Caco-2 (cell line): ENCODE measurements at regions not wholly inside any gene's neighbourhood (a gene's known extent, or its start where the extent isn't known, plus 50 kb on each side); places are given as distances from the start of the nearest gene placed in this dataset.
"Not testable (repeated sequence)": the region's sequence is repeated elsewhere in the genome, so short reads cannot be mapped to it uniquely, and the experiment has no call there.

Experiments
- BruUV-seq: library from RNA; stranded (reverse); fragments of 400-500 nt; replicated peaks from 2 replicates; lab custom pipeline; 2021; lab: Mats Ljungman, UMichigan
- CTCF ChIA-PET: fragments of 300-600 bp; sonication (Branson Sonifier 250); formaldehyde crosslinking; loops from one replicate; lab custom pipeline; 2022; ENCODE audit warnings: antibody characterized with exemption; lab: Charles Lee
- POLR2A ChIA-PET: fragments of 300-600 bp; sonication (Branson Sonifier 250); formaldehyde crosslinking; loops from one replicate; lab custom pipeline; 2022; ENCODE audit warnings: antibody characterized with exemption; lab: Charles Lee
- DNase-seq, 2 experiments: peaks; one replicate each; pipeline versions ENCODE4 v3.0.0 to v3.0.0-alpha.2; 2020 to 2022
- H3K27me3 ChIP-seq: replicated peaks from 2 replicates; pipeline ENCODE4 v1.6.0; 2011; ENCODE audit warnings: low read length; ENCODE audit not compliant: control insufficient read depth, insufficient read depth
- H3K36me3 ChIP-seq: 2 replicates; pipeline ENCODE4 v1.5.1; 2011; ENCODE audit warnings: low read length; ENCODE audit not compliant: control insufficient read depth, insufficient read depth
- H3K4me1 ChIP-seq: fragments of 250-450 bp; sonication (Bioruptor Pico); 2 replicates; pipeline ENCODE4 v1.5.1; 2020; ENCODE audit warnings: mild to moderate bottlenecking
- H3K4me3 ChIP-seq: 2 replicates; pipeline ENCODE4 v1.5.1; 2011; ENCODE audit warnings: low read depth, mild to moderate bottlenecking, control low read depth, low read length
- H3K9me3 ChIP-seq: fragments of 250-450 bp; sonication (Bioruptor Pico); 2 replicates; pipeline ENCODE4 v1.5.1; 2020; ENCODE audit warnings: mild to moderate bottlenecking, moderate library complexity
- H3K27ac Mint-ChIP-seq: one replicate; pipeline ENCODE4 v1.8.0; 2022; ENCODE audit warnings: mixed read lengths; ENCODE audit not compliant: unreplicated experiment
- H3K27me3 Mint-ChIP-seq: one replicate; pipeline ENCODE4 v1.8.0; 2022; ENCODE audit warnings: mixed read lengths; ENCODE audit not compliant: insufficient read depth, unreplicated experiment
- H3K36me3 Mint-ChIP-seq: one replicate; pipeline ENCODE4 v1.8.0; 2022; ENCODE audit warnings: mild to moderate bottlenecking, mixed read lengths; ENCODE audit not compliant: insufficient read depth, unreplicated experiment
- H3K4me1 Mint-ChIP-seq: one replicate; pipeline ENCODE4 v1.8.0; 2022; ENCODE audit warnings: low read depth, mixed read lengths; ENCODE audit not compliant: unreplicated experiment
- H3K4me3 Mint-ChIP-seq: one replicate; pipeline ENCODE4 v1.8.0; 2022; ENCODE audit warnings: mild to moderate bottlenecking, moderate library complexity, mixed read lengths; ENCODE audit not compliant: unreplicated experiment
- H3K9me3 Mint-ChIP-seq: one replicate; pipeline ENCODE4 v1.8.0; 2022; ENCODE audit warnings: mixed read lengths; ENCODE audit not compliant: unreplicated experiment
- intact Hi-C: fragments of 100-400 bp; cut with micrococcal nuclease; formaldehyde crosslinking; loops from one replicate; pipeline ENCODE4 v1.10.0; 2022; ENCODE audit not compliant: unreplicated experiment
- TF ChIP-seq, protein P1 (sequence below), 2 experiments: fragments of 200-600 bp in 1 of 2; IDR thresholded peaks; 1 replicate in 1 of 2; 2 replicates in 1 of 2; pipeline versions ENCODE4 v1.5.1 to v1.8.0; 2011 to 2022; ENCODE audit warnings: antibody characterized with exemption in 1 of 2, control low read depth in 1 of 2, inconsistent platforms in 1 of 2, low read depth in 1 of 2, low read length in 1 of 2, mild to moderate bottlenecking in 1 of 2, moderate library complexity in 1 of 2; ENCODE audit not compliant: insufficient read depth in 1 of 2, severe bottlenecking in 1 of 2, unreplicated experiment in 1 of 2

DNA sequence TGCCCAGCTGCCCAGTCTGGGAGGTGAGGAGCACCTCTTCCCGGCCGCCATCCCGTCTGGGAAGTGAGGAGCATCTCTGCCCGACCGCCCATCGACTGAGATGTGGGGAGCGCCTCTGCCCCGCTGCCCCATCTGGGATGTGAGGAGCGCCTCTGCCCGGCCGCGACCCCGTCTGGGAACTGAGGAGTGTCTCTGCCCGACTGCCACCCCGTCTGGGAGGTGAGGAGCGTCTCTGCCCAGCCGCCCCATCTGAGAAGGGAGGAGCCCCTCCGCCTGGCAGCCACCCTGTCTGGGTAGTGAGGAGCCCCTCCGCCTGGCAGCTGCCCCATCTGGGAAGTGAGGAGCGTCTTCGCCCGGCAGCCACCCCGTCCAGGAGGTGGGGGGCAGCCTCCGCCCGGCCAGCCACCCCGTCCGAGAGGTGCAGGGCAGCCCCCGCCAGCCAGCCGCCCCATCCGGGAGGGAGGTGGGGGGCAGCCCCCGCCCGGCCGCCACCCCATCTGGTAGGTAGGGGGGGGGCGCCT lies 361.4 kb downstream of the ZBBX start:
- H3K27me3 ChIP-seq, H3K4me3 Mint-ChIP-seq, H3K9me3 ChIP-seq, DNase-seq, CTCF ChIA-PET, H3K27me3 Mint-ChIP-seq, POLR2A ChIA-PET, H3K9me3 Mint-ChIP-seq, H3K36me3 ChIP-seq, H3K36me3 Mint-ChIP-seq, BruUV-seq, H3K4me3 ChIP-seq, H3K4me1 ChIP-seq, H3K4me1 Mint-ChIP-seq, H3K27ac Mint-ChIP-seq, intact Hi-C loops: not testable (repeated sequence)

DNA sequence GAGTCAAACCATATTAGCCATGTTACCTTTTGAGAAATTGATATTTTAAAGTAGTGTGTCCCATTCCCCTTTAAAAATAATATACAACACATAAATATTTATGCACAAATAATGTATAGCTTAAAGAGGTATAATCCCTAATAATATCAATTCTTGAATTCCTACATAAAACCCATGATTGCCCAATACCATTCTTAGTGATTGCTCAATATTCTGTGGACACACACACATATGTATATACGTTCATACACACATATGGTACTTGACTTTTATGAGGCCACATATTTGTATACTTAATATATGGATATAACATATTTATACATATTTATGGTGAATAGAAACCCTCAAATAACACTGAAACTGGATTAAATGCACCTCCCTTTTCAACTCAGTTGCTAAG lies 367.4 kb downstream of the ZBBX start:
- no peaks in the 10 kb centered on the region for H3K9me3 ChIP-seq
- BruUV-seq, result no TSS peak
- peaks cover 23% of the 10 kb centered on the region for H3K9me3 Mint-ChIP-seq
- CTCF ChIA-PET, result no interaction called here
- no peaks in the 10 kb centered on the region for H3K36me3 Mint-ChIP-seq
- no peak overlapping the region for H3K4me3 Mint-ChIP-seq
- intact Hi-C loops, result no loop called here
- no peaks in the 10 kb centered on the region for H3K4me1 Mint-ChIP-seq
- H3K27me3 Mint-ChIP-seq, result peaks cover 3% of the 10 kb centered on the region
- TF ChIP-seq, protein P1, sequence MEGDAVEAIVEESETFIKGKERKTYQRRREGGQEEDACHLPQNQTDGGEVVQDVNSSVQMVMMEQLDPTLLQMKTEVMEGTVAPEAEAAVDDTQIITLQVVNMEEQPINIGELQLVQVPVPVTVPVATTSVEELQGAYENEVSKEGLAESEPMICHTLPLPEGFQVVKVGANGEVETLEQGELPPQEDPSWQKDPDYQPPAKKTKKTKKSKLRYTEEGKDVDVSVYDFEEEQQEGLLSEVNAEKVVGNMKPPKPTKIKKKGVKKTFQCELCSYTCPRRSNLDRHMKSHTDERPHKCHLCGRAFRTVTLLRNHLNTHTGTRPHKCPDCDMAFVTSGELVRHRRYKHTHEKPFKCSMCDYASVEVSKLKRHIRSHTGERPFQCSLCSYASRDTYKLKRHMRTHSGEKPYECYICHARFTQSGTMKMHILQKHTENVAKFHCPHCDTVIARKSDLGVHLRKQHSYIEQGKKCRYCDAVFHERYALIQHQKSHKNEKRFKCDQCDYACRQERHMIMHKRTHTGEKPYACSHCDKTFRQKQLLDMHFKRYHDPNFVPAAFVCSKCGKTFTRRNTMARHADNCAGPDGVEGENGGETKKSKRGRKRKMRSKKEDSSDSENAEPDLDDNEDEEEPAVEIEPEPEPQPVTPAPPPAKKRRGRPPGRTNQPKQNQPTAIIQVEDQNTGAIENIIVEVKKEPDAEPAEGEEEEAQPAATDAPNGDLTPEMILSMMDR (IDR thresholded peaks at IDR 0.05; ENCODE audit: insufficient read depth in 1 of 2, low read depth in 1 of 2, low read length in 1 of 2, severe bottlenecking in 1 of 2, unreplicated experiment in 1 of 2), result no peak
- H3K27me3 ChIP-seq, result no peaks in the 10 kb centered on the region
- no peak overlapping the region for H3K27ac Mint-ChIP-seq
- H3K4me3 ChIP-seq, result no peak overlapping the region
- no peak for DNase-seq
- no peaks in the 10 kb centered on the region for H3K4me1 ChIP-seq
- POLR2A ChIA-PET, result no interaction called here
- H3K36me3 ChIP-seq, result no peaks in the 10 kb centered on the region

DNA sequence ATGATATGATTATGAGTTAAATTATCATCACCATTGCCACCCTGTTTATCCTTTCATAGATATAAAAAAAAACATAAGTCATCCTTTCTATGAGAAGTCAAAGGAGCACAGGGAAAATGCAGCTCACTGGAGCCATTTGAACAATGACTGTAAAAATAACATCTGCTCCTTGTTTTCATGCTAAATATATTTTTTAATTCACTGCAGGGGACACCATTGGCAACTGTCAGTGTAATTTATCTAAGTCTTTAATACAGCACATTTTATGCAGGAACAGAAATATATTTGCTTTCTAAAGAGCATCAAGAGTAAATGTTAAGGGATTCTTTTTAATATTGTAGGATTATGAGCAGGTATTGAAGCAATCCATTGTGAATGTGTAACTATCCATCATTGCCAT lies 371.3 kb downstream of the ZBBX start:
- no peaks in the 10 kb centered on the region for H3K36me3 Mint-ChIP-seq
- H3K9me3 Mint-ChIP-seq, result peaks cover 13% of the 10 kb centered on the region
- H3K4me1 Mint-ChIP-seq, result no peaks in the 10 kb centered on the region
- no peak overlapping the region for H3K4me3 Mint-ChIP-seq
- CTCF ChIA-PET, result no interaction called here
- TF ChIP-seq, protein P1 (IDR thresholded peaks at IDR 0.05; ENCODE audit: insufficient read depth in 1 of 2, low read depth in 1 of 2, low read length in 1 of 2, severe bottlenecking in 1 of 2, unreplicated experiment in 1 of 2), result no peak
- Histone ChIP-seq H3K4me3 (no peak overlapping the region), H3K36me3 (no peaks in the 10 kb centered on the region), H3K4me1 (no peaks in the 10 kb centered on the region), H3K27me3 (no peaks in the 10 kb centered on the region), H3K9me3 (no peaks in the 10 kb centered on the region)
- POLR2A ChIA-PET, result no interaction called here
- no peak for DNase-seq
- no peaks in the 10 kb centered on the region for H3K27me3 Mint-ChIP-seq
- intact Hi-C loops, result no loop called here
- no TSS peak for BruUV-seq
- no peak overlapping the region for H3K27ac Mint-ChIP-seq

DNA sequence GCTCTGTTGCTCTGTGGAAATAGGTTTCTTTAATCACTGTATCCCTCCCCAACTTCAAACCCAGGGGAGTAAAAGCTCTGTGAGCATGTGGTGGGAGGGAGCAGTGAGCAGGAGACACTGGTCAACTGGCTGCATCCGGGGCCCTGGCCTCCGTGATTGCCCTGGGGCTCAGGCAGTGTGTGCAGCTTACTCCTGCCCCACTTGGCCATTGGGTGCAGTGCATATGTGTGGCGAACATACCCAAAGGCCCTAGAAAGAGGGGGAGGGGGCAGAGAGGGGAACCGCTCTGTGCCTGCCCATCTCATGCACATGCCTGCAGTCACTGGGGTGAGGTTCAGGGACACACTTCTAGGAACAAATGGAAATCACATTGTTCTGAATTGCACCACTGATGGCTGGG lies 378.7 kb downstream of the ZBBX start:
- H3K27ac Mint-ChIP-seq, result no peak overlapping the region
- no TSS peak for BruUV-seq
- POLR2A ChIA-PET, result no interaction called here
- no peak for DNase-seq
- TF ChIP-seq, protein P1 (IDR thresholded peaks at IDR 0.05; ENCODE audit: insufficient read depth in 1 of 2, low read depth in 1 of 2, low read length in 1 of 2, severe bottlenecking in 1 of 2, unreplicated experiment in 1 of 2), result no peak
- no peaks in the 10 kb centered on the region for H3K9me3 ChIP-seq
- no peaks in the 10 kb centered on the region for H3K4me1 ChIP-seq
- no peak overlapping the region for H3K4me3 Mint-ChIP-seq
- no peaks in the 10 kb centered on the region for H3K27me3 Mint-ChIP-seq
- no peaks in the 10 kb centered on the region for H3K4me1 Mint-ChIP-seq
- no peak overlapping the region for H3K4me3 ChIP-seq
- no peaks in the 10 kb centered on the region for H3K27me3 ChIP-seq
- CTCF ChIA-PET, result no interaction called here
- no peaks in the 10 kb centered on the region for H3K36me3 ChIP-seq
- peaks cover 19% of the 10 kb centered on the region for H3K9me3 Mint-ChIP-seq
- H3K36me3 Mint-ChIP-seq, result no peaks in the 10 kb centered on the region
- intact Hi-C loops, result no loop called here
